Thoracic aorta (tissue), 2 donors: ENCODE measurements at regions not wholly inside any gene's neighbourhood (a gene's known extent, or its start where the extent isn't known, plus 50 kb on each side); places are given as distances from the start of the nearest gene placed in this dataset.

ENCODE experiments used
- ATAC-seq: fragments of 150-250 bp; one replicate; pipeline ENCODE4 v1.8.0; 2017; ENCODE audit warnings: low read depth; ENCODE audit not compliant: insufficient number of reproducible peaks, low FRiP score
- DNase-seq: peaks from one replicate; pipeline ENCODE4 v3.0.0-alpha.2; 2020; ENCODE audit warnings: low spot score
- H3K27ac ChIP-seq, 2 donors: fragments of 200-600 bp; sonication (generic); 1 replicate in 1 of 2; 2 replicates in 1 of 2; pipeline ENCODE4 v1.5.1; 2016; ENCODE audit warnings: mild to moderate bottlenecking in 2 of 2, moderate library complexity in 2 of 2
- H3K27me3 ChIP-seq: fragments of 200-600 bp; sonication (generic); replicated peaks from 2 replicates; pipeline ENCODE4 v1.6.0; 2016; ENCODE audit warnings: mild to moderate bottlenecking; ENCODE audit not compliant: insufficient read depth
- H3K36me3 ChIP-seq: fragments of 200-600 bp; sonication (generic); one replicate; pipeline ENCODE4 v1.5.1; 2016
- H3K4me1 ChIP-seq, 2 donors: fragments of 200-600 bp; sonication (generic); 1 replicate in 1 of 2; 2 replicates in 1 of 2; pipeline versions ENCODE4 v1.5.1 to v1.6.0; 2016; ENCODE audit warnings: low read depth in 2 of 2, mild to moderate bottlenecking in 1 of 2; ENCODE audit not compliant: control insufficient read depth in 1 of 2
- H3K4me3 ChIP-seq: fragments of 200-600 bp; sonication (generic); 2 replicates; pipeline ENCODE4 v1.5.1; 2016; ENCODE audit warnings: mild to moderate bottlenecking
- H3K9me3 ChIP-seq: fragments of 200-600 bp; sonication (generic); 2 replicates; pipeline ENCODE4 v1.5.1; 2016
- CTCF ChIP-seq: fragments of 200-600 bp; sonication (generic); IDR thresholded peaks from one replicate; pipeline ENCODE4 v1.5.1; 2019; ENCODE audit warnings: antibody characterized with exemption

- no peak for TF ChIP-seq CTCF
- no peaks in the 10 kb centered on the region for H3K36me3 ChIP-seq
- no peaks in the 10 kb centered on the region for H3K9me3 ChIP-seq
- no peaks in the 10 kb centered on the region for H3K4me1 ChIP-seq
- no peaks in the 10 kb centered on the region for H3K27me3 ChIP-seq
- no peak overlapping the region for H3K27ac ChIP-seq
- DNase-seq (no peak), ATAC-seq (no peak)
- H3K4me3 ChIP-seq: no peak overlapping the region
Observed at GRCh38 chr7:113389112-113389646, 270.8 kb upstream of the SMIM30 start.

- no peak for TF ChIP-seq CTCF
- Histone ChIP-seq H3K27me3 (no peaks in the 10 kb centered on the region), H3K27ac (no peak overlapping the region), H3K4me1 (no peaks in the 10 kb centered on the region), H3K36me3 (no peaks in the 10 kb centered on the region), H3K4me3 (no peak overlapping the region), H3K9me3 (no peaks in the 10 kb centered on the region)
- ATAC-seq (no peak), DNase-seq (no peak)
Observed at GRCh38 chr7:113383638-113384037, 265.3 kb upstream of the SMIM30 start.

GRCh38 chr7:113379746-113380145 lies 261.4 kb upstream of the SMIM30 start:
- H3K4me3 ChIP-seq: no peak overlapping the region
- no peak for ATAC-seq
- no peaks in the 10 kb centered on the region for H3K9me3 ChIP-seq
- H3K27me3 ChIP-seq: no peaks in the 10 kb centered on the region
- no peak for DNase-seq
- H3K27ac ChIP-seq: no peak overlapping the region
- no peak for TF ChIP-seq CTCF
- no peaks in the 10 kb centered on the region for H3K36me3 ChIP-seq
- H3K4me1 ChIP-seq: no peaks in the 10 kb centered on the region

GRCh38 chr7:113374955-113375354 lies 256.6 kb upstream of the SMIM30 start:
- Histone ChIP-seq H3K36me3 (no peaks in the 10 kb centered on the region), H3K9me3 (no peaks in the 10 kb centered on the region), H3K4me3 (no peak overlapping the region), H3K27ac (no peak overlapping the region), H3K4me1 (peaks cover 0 to 6% of the 10 kb centered on the region in 2 donors), H3K27me3 (no peaks in the 10 kb centered on the region)
- TF ChIP-seq CTCF: no peak
- ATAC-seq (no peak), DNase-seq (no peak)

- ATAC-seq: no peak
Observed at GRCh38 chr7:113373863-113374262, 255.5 kb upstream of the SMIM30 start.

More at GRCh38 chr7:113373863-113374262, 255.5 kb upstream of the SMIM30 start:
- TF ChIP-seq CTCF: no peak
- DNase-seq: no peak
- H3K27ac ChIP-seq: no peak overlapping the region
- no peaks in the 10 kb centered on the region for H3K36me3 ChIP-seq
- H3K4me1 ChIP-seq: peaks cover 0 to 6% of the 10 kb centered on the region in 2 donors
- H3K27me3 ChIP-seq: no peaks in the 10 kb centered on the region
- no peak overlapping the region for H3K4me3 ChIP-seq
- no peaks in the 10 kb centered on the region for H3K9me3 ChIP-seq
